ENCODE measurements at regions not wholly inside any gene's neighbourhood (a gene's known extent, or its start where the extent isn't known, plus 50 kb on each side); places are given as distances from the start of the nearest gene placed in this dataset.

- H3K27ac ChIP-seq (ENCODE audit: insufficient read depth, low read length), result no peak overlapping the region
- H3K9me1 ChIP-seq (ENCODE audit: insufficient read depth, low read length), result peaks cover 30% of the 10 kb centered on the region
- H3K23ac ChIP-seq (ENCODE audit: low read depth, low read length), result 0 out of 2 replicates have a peak overlapping the region, but pooled peaks have one; percentile 16
- in situ Hi-C loops (cut with MboI; ENCODE audit: low sequenced_read_pairs), result no loop called here
- H2BK20ac ChIP-seq (ENCODE audit: low read depth, low read length), result no peak overlapping the region
- no peak overlapping the region for H3K4me3 ChIP-seq (ENCODE audit: insufficient read depth, low read depth, low read length)
- H3K27me3 ChIP-seq (ENCODE audit: control insufficient read depth, insufficient read depth, low read length), result no peaks in the 10 kb centered on the region
- H3K9ac ChIP-seq (ENCODE audit: low read depth, low read length), result no peak overlapping the region
- H2BK15ac ChIP-seq (ENCODE audit: low read depth, low read length), result no peak overlapping the region
- BruUV-seq (replicated peaks), result no TSS peak
- H3K4me2 ChIP-seq (ENCODE audit: low read depth, low read length), result no peak overlapping the region
- no peak overlapping the region for H3K56ac ChIP-seq (ENCODE audit: extremely low read depth, insufficient read depth, low read length)
- 97% methylated on average over 12 of the region's 17 CpGs; no CpG with 5 or more reads in 1 of the 2 experiments for WGBS, 2 experiments (ENCODE audit: extremely low coverage in 2 of 2, insufficient read length in 1 of 2)
- dilution Hi-C loops (cut with HindIII; ENCODE audit: low sequenced_read_pairs, unreplicated experiment), result no loop called here
- no peak overlapping the region for H3K18ac ChIP-seq (ENCODE audit: low read depth, low read length)
- H2BK120ac ChIP-seq (ENCODE audit: low read depth, low read length), result no peak overlapping the region; the same call in 1 of the 2 replicates
- H2BK5ac ChIP-seq (ENCODE audit: low read depth, low read length, poor library complexity, severe bottlenecking), result no peak overlapping the region
- ChIA-PET CTCF (no interaction called here), POLR2A (ENCODE audit: unreplicated experiment) (no interaction called here)
- intact Hi-C loops (cut with micrococcal nuclease), result no loop called here
- 0 out of 2 replicates have a peak overlapping the region, but pooled peaks have one; percentile 21 for H3K14ac ChIP-seq (replicated peaks; ENCODE audit: low read depth, low read length)
- H4K5ac ChIP-seq (ENCODE audit: low read depth, low read length), result no peak overlapping the region
- no peak overlapping the region for H4K91ac ChIP-seq (ENCODE audit: insufficient read depth, low read depth, low read length)
- peaks cover 3% of the 10 kb centered on the region for H3K36me3 ChIP-seq (ENCODE audit: control insufficient read depth, insufficient read depth, low read length)
- no peak for ATAC-seq (ENCODE audit: low read depth)
- no peak for TF ChIP-seq FOS (IDR thresholded peaks at IDR 0.05; ENCODE audit: low read depth, low read length)
- no peak; the same call in 1 of the 2 replicates for TF ChIP-seq CTCF (conservative IDR thresholded peaks at IDR 0.05; ENCODE audit: low read depth, low read length)
- no peak for TF ChIP-seq RAD21 (IDR thresholded peaks at IDR 0.05; ENCODE audit: low read length)
- no peak for TF ChIP-seq NFE2L2 (IDR thresholded peaks at IDR 0.05; ENCODE audit: low read depth, low read length)
- no peak for TF ChIP-seq BHLHE40 (IDR thresholded peaks at IDR 0.05; ENCODE audit: low read depth, low read length)
- TF ChIP-seq SMC3 (IDR thresholded peaks at IDR 0.05; ENCODE audit: low read depth, low read length), result no peak
- TF ChIP-seq MXI1 (IDR thresholded peaks at IDR 0.05; ENCODE audit: borderline replicate concordance, low read depth, low read length), result no peak
- no peak for TF ChIP-seq CEBPB (IDR thresholded peaks at IDR 0.05; ENCODE audit: low read depth, low read length)
- no peak for TF ChIP-seq MAFK (IDR thresholded peaks at IDR 0.05; ENCODE audit: low read depth, low read length)
- H4K20me1 ChIP-seq (ENCODE audit: insufficient read depth, low read length), result peaks cover 99% of the 10 kb centered on the region
- no peak overlapping the region for H2AFZ ChIP-seq (replicated peaks; ENCODE audit: low read length, poor library complexity)
- H4K8ac ChIP-seq (ENCODE audit: low read depth in 2 of 2, low read length in 2 of 2), result no peak overlapping the region
- no peaks in the 10 kb centered on the region for H3K9me3 ChIP-seq (ENCODE audit: control insufficient read depth, insufficient read depth, low read length)
- peaks cover 27 to 98% of the 10 kb centered on the region in 2 experiments for H3K79me1 ChIP-seq (ENCODE audit: low read depth in 1 of 2, low read length in 2 of 2)
- DNase-seq, result no peak
- peak overlapping the region; percentile 33 for H2AK9ac ChIP-seq (replicated peaks; ENCODE audit: low read depth, low read length, poor library complexity)
- peak overlapping the region; percentile 13; the same call in 1 of the 2 replicates for H2AK5ac ChIP-seq (ENCODE audit: low read depth, low read length)
- H3K4me1 ChIP-seq (ENCODE audit: control insufficient read depth, insufficient read depth, low read length), result peaks cover 37% of the 10 kb centered on the region
- H3K4ac ChIP-seq (ENCODE audit: low read depth, low read length), result peak overlapping the region; percentile 9; the same call in 1 of the 2 replicates
These were observed 57.0 kb downstream of the NCOR2 start for GRCh38 chr12:124510301-124510970.

Measured in IMR-90 (cell line).